GM20000 (cell line): ENCODE measurements at regions not wholly inside any gene's neighbourhood (a gene's known extent, or its start where the extent isn't known, plus 50 kb on each side); places are given as distances from the start of the nearest gene placed in this dataset.

Experiments
- DNase-seq: peaks from one replicate; pipeline ENCODE4 v3.0.0; 2012; ENCODE audit warnings: low spot score
- CTCF ChIP-seq: IDR thresholded peaks from 2 replicates; pipeline ENCODE4 v1.5.1; 2012; ENCODE audit warnings: mild to moderate bottlenecking, control low read depth; ENCODE audit errors: extremely low read depth, missing control alignments

DNA sequence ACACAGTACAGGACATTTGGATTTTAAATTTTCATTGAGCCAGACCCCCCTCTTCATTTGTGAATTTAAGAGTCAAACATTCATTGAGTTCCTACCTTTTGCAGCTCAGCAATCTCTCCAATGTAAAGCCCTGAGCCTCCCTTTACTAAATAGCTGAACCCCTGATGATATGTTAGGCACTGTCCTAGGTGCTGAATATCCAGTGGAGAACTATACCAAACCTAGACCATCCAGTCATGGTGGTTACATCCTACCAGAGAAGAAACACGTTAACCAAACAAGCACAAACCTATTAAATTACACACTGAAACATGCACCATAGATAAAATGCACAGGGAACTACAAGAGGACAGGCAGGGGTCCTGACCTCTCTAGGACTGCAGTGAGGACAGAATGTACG lies 1585.3 kb upstream of the TMEM132C start:
- no peak for TF ChIP-seq CTCF
- no peak for DNase-seq

DNA sequence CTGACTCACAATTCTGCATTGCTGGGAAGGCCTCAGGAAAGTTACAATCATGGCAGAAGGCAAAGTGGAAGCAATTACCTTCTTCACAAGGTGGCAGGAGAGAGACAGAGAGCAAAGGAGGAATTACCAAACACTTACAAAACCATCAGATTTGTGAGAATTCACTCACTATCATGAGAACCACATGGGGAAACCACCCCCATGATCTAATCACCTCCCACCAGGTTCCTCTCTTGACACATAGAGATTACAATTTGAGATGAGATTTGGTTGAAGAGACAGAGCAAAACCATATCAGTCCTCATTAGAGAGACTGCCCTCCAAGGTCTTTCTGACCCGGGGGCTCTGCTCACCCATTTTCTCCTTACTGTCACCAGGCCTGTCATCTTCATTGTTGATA lies 1582.3 kb upstream of the TMEM132C start:
- no peak for TF ChIP-seq CTCF
- no peak for DNase-seq

GRCh38 chr12:126685636-126686035 lies 1581.3 kb upstream of the TMEM132C start:
- no peak for DNase-seq
- TF ChIP-seq CTCF: no peak

GRCh38 chr12:126688556-126688955 lies 1578.4 kb upstream of the TMEM132C start:
- DNase-seq: no peak
- TF ChIP-seq CTCF: no peak

- no peak for DNase-seq
- no peak for TF ChIP-seq CTCF
These were observed 1566.9 kb upstream of the TMEM132C start for GRCh38 chr12:126700096-126700495.

DNA sequence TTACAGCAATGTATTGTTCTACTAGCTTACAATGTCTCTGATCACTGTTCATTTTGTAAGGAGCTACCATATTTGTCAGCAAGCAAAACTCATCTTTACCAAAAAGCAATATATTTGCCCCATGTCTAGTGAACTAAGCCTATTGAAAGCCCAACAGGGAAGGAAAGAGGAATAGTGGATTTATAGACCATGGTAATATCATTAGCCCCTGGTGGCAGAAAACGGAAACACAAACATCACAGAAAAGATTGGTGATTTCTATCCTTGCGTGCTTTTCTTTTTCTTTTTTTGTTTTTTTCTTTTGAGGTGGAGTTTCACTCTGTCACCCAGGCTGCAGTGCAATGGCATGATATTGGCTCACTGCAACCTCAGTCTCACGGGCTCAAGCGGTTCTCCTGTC lies 1562.4 kb upstream of the TMEM132C start:
- DNase-seq: no peak
- no peak for TF ChIP-seq CTCF

DNA sequence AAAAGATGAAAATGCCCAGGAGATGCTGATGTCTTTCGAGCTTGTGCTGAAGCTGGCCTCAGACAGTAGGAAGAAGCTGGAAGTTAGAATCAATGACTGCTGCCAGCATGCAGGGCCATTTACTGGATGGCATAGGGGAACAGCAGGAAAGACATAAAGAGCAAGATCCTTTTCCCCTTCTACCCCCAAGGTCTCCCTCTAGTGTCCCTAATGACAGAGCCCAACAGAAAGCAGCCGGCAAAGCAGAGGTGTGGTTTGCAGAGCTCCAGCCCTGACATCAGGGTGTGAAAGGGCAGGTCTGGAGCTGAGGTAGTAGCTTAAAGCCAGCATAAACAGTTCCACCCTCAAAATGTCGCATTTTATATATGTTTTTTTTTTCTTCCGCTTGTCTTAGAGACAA lies 1560.7 kb upstream of the TMEM132C start:
- DNase-seq: no peak
- no peak for TF ChIP-seq CTCF
